NT2/D1 (cell line): ENCODE measurements at regions not wholly inside any gene's neighbourhood (a gene's known extent, or its start where the extent isn't known, plus 50 kb on each side); places are given as distances from the start of the nearest gene placed in this dataset.

Experiments used
- DNase-seq: peaks from one replicate; pipeline ENCODE4 v3.0.0-alpha.2; 2011; ENCODE audit warnings: low read depth, low spot score
- H3K27me3 ChIP-seq: 2 replicates; pipeline ENCODE4 v1.6.0; 2011; ENCODE audit warnings: mild to moderate bottlenecking; ENCODE audit not compliant: insufficient read length, insufficient read depth
- H3K36me3 ChIP-seq: 2 replicates; pipeline ENCODE4 v1.6.1; 2011; ENCODE audit warnings: mild to moderate bottlenecking, low read length, mixed read lengths; ENCODE audit not compliant: insufficient read depth, insufficient read length
- H3K4me1 ChIP-seq: 2 replicates; pipeline ENCODE4 v1.5.1; 2011; ENCODE audit not compliant: insufficient read depth, insufficient read length
- H3K4me3 ChIP-seq: 2 replicates; pipeline ENCODE4 v1.5.1; 2011; ENCODE audit warnings: low read depth; ENCODE audit not compliant: insufficient read length
- H3K9ac ChIP-seq: 2 replicates; pipeline ENCODE4 v1.6.0; 2011; ENCODE audit warnings: low read depth; ENCODE audit not compliant: insufficient read length
- H3K9me3 ChIP-seq: 2 replicates; pipeline ENCODE4 v1.5.1; 2011; ENCODE audit warnings: mild to moderate bottlenecking, low read length; ENCODE audit not compliant: insufficient read depth
- SUZ12 ChIP-seq: IDR thresholded peaks from 2 replicates; pipeline ENCODE4 v1.6.1; 2011; ENCODE audit not compliant: insufficient read length, insufficient read depth; ENCODE audit errors: extremely low read depth
- YY1 ChIP-seq: IDR thresholded peaks from 2 replicates; pipeline ENCODE4 v1.6.1; 2011; ENCODE audit not compliant: insufficient read length, insufficient read depth
- ZNF274 ChIP-seq: IDR thresholded peaks from 2 replicates; pipeline ENCODE4 v1.6.1; 2011; ENCODE audit warnings: mild to moderate bottlenecking, low read depth, low read length

- H3K4me3 ChIP-seq = no peak overlapping the region
- H3K9ac ChIP-seq = no peak overlapping the region
- H3K9me3 ChIP-seq = no peaks in the 10 kb centered on the region
- H3K27me3 ChIP-seq = no peaks in the 10 kb centered on the region
- TF ChIP-seq SUZ12 (no peak), ZNF274 (no peak), YY1 (no peak)
- peak; percentile 3 for DNase-seq
- no peaks in the 10 kb centered on the region for H3K36me3 ChIP-seq
- no peaks in the 10 kb centered on the region for H3K4me1 ChIP-seq
These were observed 469.3 kb downstream of the HAO1 start for GRCh38 chr20:7470912-7471311.

- Histone ChIP-seq H3K27me3 (no peaks in the 10 kb centered on the region), H3K9ac (no peak overlapping the region), H3K36me3 (no peaks in the 10 kb centered on the region), H3K4me1 (no peaks in the 10 kb centered on the region), H3K4me3 (no peak overlapping the region), H3K9me3 (no peaks in the 10 kb centered on the region)
- DNase-seq = no peak
- TF ChIP-seq SUZ12 (no peak), YY1 (no peak), ZNF274 (no peak)
These were observed 450.0 kb downstream of the HAO1 start for GRCh38 chr20:7490288-7490687.

GRCh38 chr20:7492257-7492656, 448.0 kb downstream of the HAO1 start:
- Histone ChIP-seq H3K4me3 (no peak overlapping the region), H3K9me3 (no peaks in the 10 kb centered on the region)
- TF ChIP-seq SUZ12 (no peak), ZNF274 (no peak), YY1 (no peak)

GRCh38 chr20:7493311-7493710, 446.9 kb downstream of the HAO1 start:
- DNase-seq = no peak
- H3K4me1 ChIP-seq = no peaks in the 10 kb centered on the region
- H3K9me3 ChIP-seq = no peaks in the 10 kb centered on the region
- TF ChIP-seq SUZ12 = no peak
- no peak for TF ChIP-seq ZNF274
- no peak for TF ChIP-seq YY1
- no peak overlapping the region for H3K4me3 ChIP-seq
- no peaks in the 10 kb centered on the region for H3K36me3 ChIP-seq
- no peak overlapping the region for H3K9ac ChIP-seq
- no peaks in the 10 kb centered on the region for H3K27me3 ChIP-seq

More at GRCh38 chr20:7492257-7492656, 448.0 kb downstream of the HAO1 start:
- Histone ChIP-seq H3K4me1 (no peaks in the 10 kb centered on the region), H3K9ac (no peak overlapping the region), H3K27me3 (no peaks in the 10 kb centered on the region), H3K36me3 (no peaks in the 10 kb centered on the region)
- DNase-seq = no peak

GRCh38 chr20:7496394-7496991, 443.8 kb downstream of the HAO1 start:
- Histone ChIP-seq H3K4me3 (no peak overlapping the region), H3K36me3 (no peaks in the 10 kb centered on the region), H3K9me3 (no peaks in the 10 kb centered on the region), H3K4me1 (no peaks in the 10 kb centered on the region), H3K9ac (no peak overlapping the region), H3K27me3 (no peaks in the 10 kb centered on the region)
- no peak for DNase-seq
- TF ChIP-seq SUZ12 = no peak
- no peak for TF ChIP-seq YY1
- TF ChIP-seq ZNF274 = no peak

- no peak for TF ChIP-seq ZNF274
- no peak for TF ChIP-seq YY1
- TF ChIP-seq SUZ12 = no peak
- H3K4me3 ChIP-seq = no peak overlapping the region
- no peaks in the 10 kb centered on the region for H3K36me3 ChIP-seq
- no peak overlapping the region for H3K9ac ChIP-seq
- DNase-seq = no peak
- H3K27me3 ChIP-seq = no peaks in the 10 kb centered on the region
- no peaks in the 10 kb centered on the region for H3K4me1 ChIP-seq
- no peaks in the 10 kb centered on the region for H3K9me3 ChIP-seq
These were observed 442.3 kb downstream of the HAO1 start for GRCh38 chr20:7497985-7498384.

GRCh38 chr20:7499201-7499600, 441.1 kb downstream of the HAO1 start:
- Histone ChIP-seq H3K9me3 (no peaks in the 10 kb centered on the region), H3K27me3 (no peaks in the 10 kb centered on the region), H3K4me3 (no peak overlapping the region), H3K36me3 (no peaks in the 10 kb centered on the region), H3K4me1 (no peaks in the 10 kb centered on the region), H3K9ac (no peak overlapping the region)
- no peak for DNase-seq
- TF ChIP-seq ZNF274 (no peak), SUZ12 (no peak), YY1 (no peak)
